Endodermal cell (in vitro differentiated cells): ENCODE measurements at regions not wholly inside any gene's neighbourhood (a gene's known extent, or its start where the extent isn't known, plus 50 kb on each side); places are given as distances from the start of the nearest gene placed in this dataset.

Source experiments
- DNase-seq: peaks from one replicate; pipeline ENCODE4 v3.0.0-alpha.2; 2017
- H3K27ac ChIP-seq: 2 replicates; pipeline ENCODE4 v1.5.1; 2013; ENCODE audit warnings: mild to moderate bottlenecking, low read depth, low read length, moderate library complexity
- H3K27me3 ChIP-seq: 2 replicates; pipeline ENCODE4 v1.6.1; 2013; ENCODE audit warnings: mild to moderate bottlenecking, low read length, moderate library complexity; ENCODE audit not compliant: insufficient read depth, control insufficient read depth, poor library complexity, severe bottlenecking
- H3K36me3 ChIP-seq: 2 replicates; pipeline ENCODE4 v1.7.0; 2013; ENCODE audit warnings: mild to moderate bottlenecking, low read length, moderate library complexity; ENCODE audit not compliant: control insufficient read depth, insufficient read depth
- H3K4me1 ChIP-seq: one replicate; pipeline ENCODE4 v1.7.0; 2013; ENCODE audit warnings: low read length; ENCODE audit not compliant: control insufficient read depth, insufficient read depth
- H3K4me3 ChIP-seq: 2 replicates; pipeline ENCODE4 v1.5.1; 2013; ENCODE audit warnings: mild to moderate bottlenecking, low read length, moderate library complexity
- H3K9ac ChIP-seq: 2 replicates; pipeline ENCODE4 v1.6.1; 2013; ENCODE audit warnings: mild to moderate bottlenecking, low read length, moderate library complexity; ENCODE audit not compliant: poor library complexity, severe bottlenecking; ENCODE audit errors: extremely low read depth
- H3K9me3 ChIP-seq: 2 replicates; pipeline ENCODE4 v1.6.1; 2013; ENCODE audit warnings: mild to moderate bottlenecking, low read length, moderate library complexity; ENCODE audit not compliant: control insufficient read depth
- H3K27ac Mint-ChIP-seq: 2 replicates; pipeline ENCODE4 v1.8.0; 2020; ENCODE audit warnings: mixed read lengths
- H3K27me3 Mint-ChIP-seq: 2 replicates; pipeline ENCODE4 v1.8.0; 2021; ENCODE audit warnings: mild to moderate bottlenecking, mixed read lengths; ENCODE audit not compliant: insufficient read depth
- H3K36me3 Mint-ChIP-seq: 2 replicates; pipeline ENCODE4 v1.8.0; 2020; ENCODE audit warnings: low read depth, mixed read lengths
- H3K4me1 Mint-ChIP-seq: 2 replicates; pipeline ENCODE4 v1.8.0; 2020; ENCODE audit warnings: mixed read lengths
- H3K4me3 Mint-ChIP-seq: 2 replicates; pipeline ENCODE4 v1.8.0; 2020; ENCODE audit warnings: mild to moderate bottlenecking, moderate library complexity, mixed read lengths
- H3K9me3 Mint-ChIP-seq: 2 replicates; pipeline ENCODE4 v1.8.0; 2020; ENCODE audit warnings: mild to moderate bottlenecking, mixed read lengths
- WGBS, 2 experiments: methylation state at CpG; one replicate each; pipeline versions ENCODE4 v1.1.5 to v1.1.7; 2013; ENCODE audit warnings: missing lambda C conversion rate in 2 of 2, mixed read lengths in 1 of 2; ENCODE audit not compliant: insufficient coverage in 1 of 2, insufficient read length in 1 of 2; 5-methylcytosine and 5-hydroxymethylcytosine counted together
- TF ChIP-seq, protein P1 (sequence below): fragments of 200-600 bp; sonication (generic); conservative IDR thresholded peaks from 2 replicates; pipeline ENCODE4 v1.5.0; 2021; ENCODE audit warnings: antibody characterized with exemption, mild to moderate bottlenecking

DNA sequence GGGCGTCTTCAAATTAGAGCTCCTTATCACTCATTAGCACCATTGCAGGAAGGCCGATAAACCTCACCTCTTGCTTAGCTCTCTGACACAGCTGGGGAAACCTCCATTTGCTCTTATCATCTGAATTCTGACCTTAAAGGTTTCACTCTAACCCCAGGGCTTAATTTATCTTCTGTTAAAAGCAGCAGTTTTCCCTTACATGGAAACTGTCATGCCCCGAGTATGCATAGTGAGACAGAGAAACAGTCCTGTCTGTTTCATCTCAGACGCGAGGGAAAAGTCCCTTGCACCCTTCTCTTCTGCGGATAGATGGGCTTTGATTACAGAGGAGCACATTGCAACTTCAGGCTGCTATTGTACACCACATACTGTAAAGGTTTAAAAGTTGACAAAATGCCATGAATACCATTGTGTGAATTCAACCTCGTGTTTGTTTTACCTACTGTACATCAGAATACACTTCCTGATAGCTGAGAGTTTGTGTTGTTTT lies 191.5 kb upstream of the BMP2 start:
- 54 to 69% methylated on average over 5 to 7 of the region's 7 CpGs for WGBS, 2 experiments
- no peak overlapping the region for H3K4me3 Mint-ChIP-seq
- no peaks in the 10 kb centered on the region for H3K27me3 Mint-ChIP-seq
- Histone ChIP-seq H3K27me3 (no peaks in the 10 kb centered on the region), H3K9me3 (no peaks in the 10 kb centered on the region), H3K27ac (no peak overlapping the region), H3K9ac (no peak overlapping the region), H3K4me1 (peaks cover 10% of the 10 kb centered on the region), H3K36me3 (no peaks in the 10 kb centered on the region), H3K4me3 (peak overlapping the region; percentile 20)
- H3K27ac Mint-ChIP-seq = peak overlapping the region; percentile 4
- H3K4me1 Mint-ChIP-seq = peaks cover 46% of the 10 kb centered on the region
- no peaks in the 10 kb centered on the region for H3K9me3 Mint-ChIP-seq
- no peak for DNase-seq
- TF ChIP-seq, protein P1, sequence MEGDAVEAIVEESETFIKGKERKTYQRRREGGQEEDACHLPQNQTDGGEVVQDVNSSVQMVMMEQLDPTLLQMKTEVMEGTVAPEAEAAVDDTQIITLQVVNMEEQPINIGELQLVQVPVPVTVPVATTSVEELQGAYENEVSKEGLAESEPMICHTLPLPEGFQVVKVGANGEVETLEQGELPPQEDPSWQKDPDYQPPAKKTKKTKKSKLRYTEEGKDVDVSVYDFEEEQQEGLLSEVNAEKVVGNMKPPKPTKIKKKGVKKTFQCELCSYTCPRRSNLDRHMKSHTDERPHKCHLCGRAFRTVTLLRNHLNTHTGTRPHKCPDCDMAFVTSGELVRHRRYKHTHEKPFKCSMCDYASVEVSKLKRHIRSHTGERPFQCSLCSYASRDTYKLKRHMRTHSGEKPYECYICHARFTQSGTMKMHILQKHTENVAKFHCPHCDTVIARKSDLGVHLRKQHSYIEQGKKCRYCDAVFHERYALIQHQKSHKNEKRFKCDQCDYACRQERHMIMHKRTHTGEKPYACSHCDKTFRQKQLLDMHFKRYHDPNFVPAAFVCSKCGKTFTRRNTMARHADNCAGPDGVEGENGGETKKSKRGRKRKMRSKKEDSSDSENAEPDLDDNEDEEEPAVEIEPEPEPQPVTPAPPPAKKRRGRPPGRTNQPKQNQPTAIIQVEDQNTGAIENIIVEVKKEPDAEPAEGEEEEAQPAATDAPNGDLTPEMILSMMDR = no peak
- no peaks in the 10 kb centered on the region for H3K36me3 Mint-ChIP-seq

DNA sequence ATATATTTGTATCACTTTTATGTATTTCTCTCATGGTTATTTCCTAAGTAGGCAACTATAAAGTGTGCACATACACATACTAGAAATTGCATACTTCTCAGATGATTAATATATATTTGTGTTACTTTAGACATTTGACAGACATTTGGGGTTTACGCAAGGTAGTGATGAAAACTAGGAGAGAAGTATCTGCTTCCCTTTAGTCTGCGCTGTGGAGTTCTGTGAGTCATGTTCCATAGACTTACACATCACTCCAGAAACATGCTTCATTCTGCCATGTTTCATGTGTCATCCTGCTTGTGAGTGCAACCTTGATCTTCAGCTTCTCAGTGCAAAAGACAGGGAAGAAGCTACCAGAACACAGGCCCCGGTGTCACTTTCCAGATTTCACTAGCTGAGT lies 200.7 kb upstream of the BMP2 start:
- no peak overlapping the region for H3K27ac ChIP-seq
- TF ChIP-seq, protein P1 = no peak
- H3K27me3 ChIP-seq = no peaks in the 10 kb centered on the region
- Mint-ChIP-seq H3K27ac (no peak overlapping the region), H3K9me3 (peaks cover 3% of the 10 kb centered on the region), H3K4me1 (no peaks in the 10 kb centered on the region), H3K36me3 (peaks cover 2% of the 10 kb centered on the region), H3K27me3 (no peaks in the 10 kb centered on the region), H3K4me3 (no peak overlapping the region)
- DNase-seq = no peak
- H3K9ac ChIP-seq = no peak overlapping the region
- no peak overlapping the region for H3K4me3 ChIP-seq
- H3K9me3 ChIP-seq = no peaks in the 10 kb centered on the region
- 85% methylated on average over 3 of the region's 3 CpGs; no CpG with 5 or more reads in 1 of the 2 experiments for WGBS, 2 experiments
- no peaks in the 10 kb centered on the region for H3K36me3 ChIP-seq
- no peaks in the 10 kb centered on the region for H3K4me1 ChIP-seq

DNA sequence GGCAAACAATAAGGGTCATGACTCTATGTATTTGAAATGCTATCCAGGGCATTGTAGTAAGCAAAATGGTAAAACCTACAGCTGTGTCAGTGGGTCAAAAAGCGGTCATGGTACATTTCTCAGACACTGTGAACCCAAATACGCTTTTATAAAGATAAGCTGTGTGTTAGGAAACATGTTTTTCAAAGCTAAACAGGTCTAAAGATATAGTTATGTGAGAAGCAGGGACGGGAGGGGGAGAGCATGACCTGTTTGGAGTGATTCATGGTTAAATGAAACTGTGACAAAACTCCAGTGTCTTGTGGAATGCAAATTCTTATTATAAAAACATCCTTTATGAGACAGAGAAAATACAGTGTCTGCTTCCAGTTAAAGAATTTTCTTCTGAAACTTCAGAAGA lies 205.4 kb upstream of the BMP2 start:
- no peak for DNase-seq
- H3K36me3 ChIP-seq = no peaks in the 10 kb centered on the region
- H3K9me3 ChIP-seq = no peaks in the 10 kb centered on the region
- H3K4me1 ChIP-seq = no peaks in the 10 kb centered on the region
- H3K9me3 Mint-ChIP-seq = no peaks in the 10 kb centered on the region
- H3K4me1 Mint-ChIP-seq = peaks cover 11% of the 10 kb centered on the region
- H3K36me3 Mint-ChIP-seq = no peaks in the 10 kb centered on the region
- TF ChIP-seq, protein P1 = no peak
- no peaks in the 10 kb centered on the region for H3K27me3 Mint-ChIP-seq
- WGBS, 2 experiments = 72 to 84% methylated on average over 2 to 3 of the region's 3 CpGs
- no peak overlapping the region for H3K9ac ChIP-seq
- H3K27ac Mint-ChIP-seq = no peak overlapping the region
- H3K4me3 ChIP-seq = no peak overlapping the region
- no peak overlapping the region for H3K27ac ChIP-seq
- H3K27me3 ChIP-seq = no peaks in the 10 kb centered on the region
- H3K4me3 Mint-ChIP-seq = no peak overlapping the region
